GM21619 (cell line): ENCODE measurements at regions not wholly inside any gene's neighbourhood (a gene's known extent, or its start where the extent isn't known, plus 50 kb on each side); places are given as distances from the start of the nearest gene placed in this dataset.

Source experiments
- ATAC-seq: cut with Tn5 transposase; IDR thresholded peaks from one replicate; pipeline ENCODE4 v1.9.1; 2021; ENCODE audit not compliant: unreplicated experiment

- ATAC-seq: no peak
These were observed 445.7 kb upstream of the FANCL start for GRCh38 chr2:58686776-58687175.

- ATAC-seq: no peak
These were observed 439.7 kb upstream of the FANCL start for GRCh38 chr2:58680755-58681310.

GRCh38 chr2:58677748-58678147 is 436.6 kb upstream of the FANCL start:
- no peak for ATAC-seq

GRCh38 chr2:58671675-58672074 is 430.6 kb upstream of the FANCL start:
- no peak for ATAC-seq

GRCh38 chr2:58669998-58670397 is 428.9 kb upstream of the FANCL start:
- no peak for ATAC-seq

- no peak for ATAC-seq
These were observed 426.1 kb upstream of the FANCL start for GRCh38 chr2:58667137-58667774.

- ATAC-seq: no peak
These were observed 425.3 kb upstream of the FANCL start for GRCh38 chr2:58666323-58666970.

GRCh38 chr2:58665154-58665553 is 424.0 kb upstream of the FANCL start:
- no peak for ATAC-seq

GRCh38 chr2:58664523-58665151 is 423.5 kb upstream of the FANCL start:
- no peak for ATAC-seq

- no peak for ATAC-seq
These were observed 418.9 kb upstream of the FANCL start for GRCh38 chr2:58660046-58660445.

- ATAC-seq: no peak
These were observed 414.0 kb upstream of the FANCL start for GRCh38 chr2:58655152-58655551.

- ATAC-seq: no peak
These were observed 410.8 kb upstream of the FANCL start for GRCh38 chr2:58651930-58652329.

GRCh38 chr2:58650781-58651180 is 409.7 kb upstream of the FANCL start:
- no peak for ATAC-seq

- ATAC-seq: no peak
These were observed 408.6 kb upstream of the FANCL start for GRCh38 chr2:58649756-58650155.

- ATAC-seq: no peak
These were observed 403.9 kb upstream of the FANCL start for GRCh38 chr2:58645017-58645416.

- no peak for ATAC-seq
These were observed 403.3 kb upstream of the FANCL start for GRCh38 chr2:58644451-58644850.

GRCh38 chr2:58641001-58641400 is 399.9 kb upstream of the FANCL start:
- ATAC-seq: no peak

- ATAC-seq: no peak
These were observed 398.9 kb upstream of the FANCL start for GRCh38 chr2:58640042-58640441.

GRCh38 chr2:58638256-58638805 is 397.2 kb upstream of the FANCL start:
- no peak for ATAC-seq

- no peak for ATAC-seq
These were observed 395.7 kb upstream of the FANCL start for GRCh38 chr2:58636872-58637271.

- ATAC-seq: no peak
These were observed 394.8 kb upstream of the FANCL start for GRCh38 chr2:58635801-58636375.
